Activated CD8-positive, alpha-beta T cell treated with anti-CD3 and anti-CD28 coated beads for 36 hours (primary cell): ENCODE measurements at regions not wholly inside any gene's neighbourhood (a gene's known extent, or its start where the extent isn't known, plus 50 kb on each side); places are given as distances from the start of the nearest gene placed in this dataset.

Experiments
- ATAC-seq: fragments of 200-7000 bp; cut with Tn5 transposase; one replicate; pipeline ENCODE4 v1.10.0; 2021; ENCODE audit warnings: mild to moderate bottlenecking, moderate library complexity
- CTCF ChIA-PET: fragments of 350-600 bp; sonication (Branson Sonifier 250); formaldehyde crosslinking; loops from one replicate; lab custom pipeline; 2021; ENCODE audit warnings: antibody characterized with exemption; lab: Charles Lee
- POLR2A ChIA-PET: fragments of 350-600 bp; sonication (Branson Sonifier 250); formaldehyde crosslinking; loops from one replicate; lab custom pipeline; 2021; ENCODE audit warnings: antibody characterized with exemption; lab: Charles Lee
- DNase-seq: peaks from one replicate; pipeline ENCODE4 v3.0.0-alpha.2; 2020
- H3K27ac Mint-ChIP-seq: one replicate; pipeline ENCODE4 v1.8.0; 2021; ENCODE audit warnings: mild to moderate bottlenecking, mixed read lengths
- H3K27me3 Mint-ChIP-seq: one replicate; pipeline ENCODE4 v1.8.0; 2021; ENCODE audit warnings: mixed read lengths
- H3K36me3 Mint-ChIP-seq: one replicate; pipeline ENCODE4 v1.8.0; 2021; ENCODE audit warnings: low read depth, mixed read lengths
- H3K4me1 Mint-ChIP-seq: one replicate; pipeline ENCODE4 v1.8.0; 2021; ENCODE audit warnings: low read depth, mixed read lengths
- H3K4me3 Mint-ChIP-seq: one replicate; pipeline ENCODE4 v1.8.0; 2021; ENCODE audit warnings: mild to moderate bottlenecking, moderate library complexity, mixed read lengths
- H3K9me3 Mint-ChIP-seq: one replicate; pipeline ENCODE4 v1.8.0; 2021; ENCODE audit warnings: mixed read lengths
- CTCF ChIP-seq: fragments of 200-600 bp; IDR thresholded peaks from one replicate; pipeline ENCODE4 v1.8.0; 2022; ENCODE audit warnings: antibody characterized with exemption, mild to moderate bottlenecking
- intact Hi-C: fragments of 100-400 bp; cut with micrococcal nuclease; formaldehyde crosslinking; loops from one replicate; pipeline ENCODE4 v1.10.0; 2022

- intact Hi-C loops: no loop called here
- Mint-ChIP-seq H3K27ac (no peak overlapping the region), H3K27me3 (no peaks in the 10 kb centered on the region), H3K4me3 (no peak overlapping the region), H3K9me3 (peaks cover 13% of the 10 kb centered on the region), H3K36me3 (no peaks in the 10 kb centered on the region), H3K4me1 (no peaks in the 10 kb centered on the region)
- DNase-seq: no peak
- ATAC-seq: no peak
- ChIA-PET CTCF (no interaction called here), POLR2A (interaction anchor here (1.1 kb wide), 1 partner anchor 10 kb away, joined by 3 read pairs; no protein-coding TSS in a partner anchor)
- TF ChIP-seq CTCF: no peak
These were observed 448.1 kb upstream of the NXPH2 start for GRCh38 chr2:139228276-139228675.

- ChIA-PET CTCF (no interaction called here), POLR2A (no interaction called here)
- Mint-ChIP-seq H3K4me1 (no peaks in the 10 kb centered on the region), H3K9me3 (peaks cover 13% of the 10 kb centered on the region), H3K4me3 (no peak overlapping the region), H3K27ac (no peak overlapping the region), H3K27me3 (no peaks in the 10 kb centered on the region), H3K36me3 (no peaks in the 10 kb centered on the region)
- intact Hi-C loops: no loop called here
- no peak for TF ChIP-seq CTCF
- ATAC-seq (no peak), DNase-seq (no peak)
These were observed 445.8 kb upstream of the NXPH2 start for GRCh38 chr2:139225961-139226360.

GRCh38 chr2:139218181-139218580 is 438.0 kb upstream of the NXPH2 start:
- TF ChIP-seq CTCF: no peak
- CTCF ChIA-PET: no interaction called here
- Mint-ChIP-seq H3K4me1 (no peaks in the 10 kb centered on the region), H3K36me3 (no peaks in the 10 kb centered on the region), H3K27me3 (no peaks in the 10 kb centered on the region), H3K9me3 (peaks cover 9% of the 10 kb centered on the region), H3K4me3 (no peak overlapping the region), H3K27ac (no peak overlapping the region)
- ATAC-seq (no peak), DNase-seq (no peak)
- intact Hi-C loops: no loop called here
- POLR2A ChIA-PET: interaction anchor here (0.9 kb wide), 1 partner anchor 10 kb away, joined by 3 read pairs; no protein-coding TSS in a partner anchor

GRCh38 chr2:139217641-139218040 is 437.5 kb upstream of the NXPH2 start:
- POLR2A ChIA-PET: no interaction called here
- no peak for ATAC-seq

GRCh38 chr2:139216435-139216834 is 436.2 kb upstream of the NXPH2 start:
- POLR2A ChIA-PET: no interaction called here
- no peak overlapping the region for H3K4me3 Mint-ChIP-seq
- H3K4me1 Mint-ChIP-seq: no peaks in the 10 kb centered on the region
- no peaks in the 10 kb centered on the region for H3K36me3 Mint-ChIP-seq
- peaks cover 15% of the 10 kb centered on the region for H3K9me3 Mint-ChIP-seq
- no peaks in the 10 kb centered on the region for H3K27me3 Mint-ChIP-seq
- H3K27ac Mint-ChIP-seq: no peak overlapping the region
- DNase-seq (no peak), ATAC-seq (no peak)
- intact Hi-C loops: no loop called here
- TF ChIP-seq CTCF: no peak
- CTCF ChIA-PET: no interaction called here

More at GRCh38 chr2:139217641-139218040, 437.5 kb upstream of the NXPH2 start:
- intact Hi-C loops: no loop called here
- H3K4me1 Mint-ChIP-seq: no peaks in the 10 kb centered on the region
- no peak overlapping the region for H3K27ac Mint-ChIP-seq
- H3K36me3 Mint-ChIP-seq: no peaks in the 10 kb centered on the region
- CTCF ChIA-PET: no interaction called here
- TF ChIP-seq CTCF: no peak
- DNase-seq: no peak
- no peak overlapping the region for H3K4me3 Mint-ChIP-seq
- H3K27me3 Mint-ChIP-seq: no peaks in the 10 kb centered on the region
- peaks cover 13% of the 10 kb centered on the region for H3K9me3 Mint-ChIP-seq
